NCI-H2196 (cell line): ENCODE measurements at regions not wholly inside any gene's neighbourhood (a gene's known extent, or its start where the extent isn't known, plus 50 kb on each side); places are given as distances from the start of the nearest gene placed in this dataset.
"Not testable (repeated sequence)": the region's sequence is repeated elsewhere in the genome, so short reads cannot be mapped to it uniquely, and the experiment has no call there.

Source experiments
- DNase-seq: peaks from one replicate; lab custom pipeline; 2025; ENCODE audit not compliant: unreplicated experiment; lab: John Stamatoyannopoulos, UW

- DNase-seq = no peak
Measured at GRCh38 chr11:82225502-82225901, 508.2 kb downstream of the FAM181B start.

DNA sequence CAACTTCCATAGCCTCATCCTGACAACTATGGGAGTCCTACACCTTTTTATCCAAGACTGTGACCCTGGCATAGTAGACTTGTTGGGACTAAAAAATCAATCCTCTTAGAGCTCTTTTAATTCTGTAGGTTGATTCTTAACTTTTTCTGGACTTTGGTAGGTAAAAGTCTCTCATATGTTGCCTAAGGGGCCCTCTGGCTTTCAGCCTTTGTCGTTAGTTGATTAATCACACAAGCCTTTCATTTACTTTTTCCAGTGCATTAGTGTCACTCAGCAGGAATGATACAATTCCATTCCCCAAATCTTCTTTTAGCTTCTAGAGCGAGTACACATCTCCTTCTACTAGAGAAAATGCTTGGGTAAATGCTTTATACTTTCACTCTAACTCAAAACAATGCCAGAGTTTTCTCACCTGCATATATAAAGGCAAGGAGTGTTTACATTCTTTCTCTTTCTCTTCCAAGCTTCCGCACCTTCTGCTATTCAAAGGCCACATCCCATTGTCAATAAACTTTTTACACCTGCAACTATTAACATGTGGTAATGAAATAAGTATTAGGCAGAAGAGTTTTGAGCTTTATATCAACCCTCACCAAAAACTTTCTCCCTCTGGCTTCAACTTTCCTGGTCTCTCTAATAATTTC lies 516.6 kb downstream of the FAM181B start:
- DNase-seq = no peak

- no peak for DNase-seq
Measured at GRCh38 chr11:82210011-82210410, 523.7 kb downstream of the FAM181B start.

GRCh38 chr11:82195283-82195682 lies 538.4 kb downstream of the FAM181B start:
- no peak for DNase-seq

- no peak for DNase-seq
Measured at GRCh38 chr11:82194521-82194920, 539.1 kb downstream of the FAM181B start.

DNA sequence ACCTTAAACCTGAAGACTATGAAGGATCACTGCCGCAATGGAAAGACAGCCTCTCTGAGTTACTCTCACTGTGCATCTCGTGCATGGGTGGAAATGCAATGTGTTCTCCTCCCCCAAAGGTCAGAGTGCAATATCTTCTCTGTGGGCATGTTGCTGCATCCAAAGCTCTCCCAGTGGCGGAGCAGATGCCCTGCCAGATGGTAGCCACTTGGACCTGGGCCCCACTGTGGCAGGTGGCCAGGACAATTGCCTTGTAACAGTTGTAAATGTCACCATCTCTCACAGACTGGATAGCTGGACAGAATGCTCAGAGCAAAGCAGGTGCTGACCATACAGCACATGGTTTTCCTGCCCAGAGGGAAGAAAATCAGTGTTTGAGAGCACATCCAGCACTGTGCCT lies 542.0 kb downstream of the FAM181B start:
- no peak for DNase-seq

GRCh38 chr11:82185925-82186324 lies 547.7 kb downstream of the FAM181B start:
- no peak for DNase-seq

- DNase-seq = no peak
Measured at GRCh38 chr11:82184966-82185365, 548.7 kb downstream of the FAM181B start.

GRCh38 chr11:82183346-82183745 lies 550.3 kb downstream of the FAM181B start:
- no peak for DNase-seq

GRCh38 chr11:82182697-82183096 lies 551.0 kb downstream of the FAM181B start:
- not testable (repeated sequence) for DNase-seq

- not testable (repeated sequence) for DNase-seq
Measured at GRCh38 chr11:82181796-82182195, 551.9 kb downstream of the FAM181B start.

GRCh38 chr11:82176945-82177344 lies 556.7 kb downstream of the FAM181B start:
- DNase-seq = no peak

DNA sequence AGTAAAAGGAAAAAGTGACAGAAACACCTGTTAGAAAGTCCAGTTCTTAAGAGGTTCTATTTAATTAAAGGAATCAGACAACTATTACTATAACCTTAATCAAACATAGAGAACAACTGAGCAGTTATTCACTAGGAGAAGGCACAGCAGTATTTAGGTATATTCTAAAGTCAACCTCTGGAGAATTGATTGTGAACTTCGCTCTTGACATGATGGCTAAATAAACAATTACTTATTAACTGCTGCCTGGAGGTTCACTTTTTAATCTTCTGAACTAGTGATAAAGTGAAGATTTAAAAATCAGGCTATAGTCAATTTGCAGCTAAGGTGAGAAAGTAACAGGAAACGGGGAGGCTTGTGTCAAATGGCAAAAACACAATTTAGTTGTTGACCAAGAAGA lies 557.3 kb downstream of the FAM181B start:
- no peak for DNase-seq

GRCh38 chr11:82174610-82175009 lies 559.1 kb downstream of the FAM181B start:
- DNase-seq = no peak

DNA sequence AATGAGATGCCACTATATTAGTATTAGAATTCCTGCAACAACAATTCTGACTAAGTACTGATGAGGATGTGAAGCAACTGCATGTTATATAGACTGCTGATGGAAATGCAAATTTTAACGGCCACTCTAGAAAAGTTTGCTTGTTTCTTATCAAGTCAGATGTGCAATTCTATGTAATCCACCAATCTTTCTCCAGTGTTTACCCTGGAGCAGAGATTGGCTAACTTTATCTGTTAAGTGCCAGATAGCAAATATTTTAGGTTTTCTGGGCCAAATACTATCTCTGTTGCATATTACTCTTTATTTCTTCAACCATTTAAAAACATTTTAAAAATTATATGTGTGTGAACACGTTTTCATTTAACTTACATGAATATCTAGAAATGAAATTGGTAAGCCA lies 586.9 kb downstream of the FAM181B start:
- DNase-seq = no peak

DNA sequence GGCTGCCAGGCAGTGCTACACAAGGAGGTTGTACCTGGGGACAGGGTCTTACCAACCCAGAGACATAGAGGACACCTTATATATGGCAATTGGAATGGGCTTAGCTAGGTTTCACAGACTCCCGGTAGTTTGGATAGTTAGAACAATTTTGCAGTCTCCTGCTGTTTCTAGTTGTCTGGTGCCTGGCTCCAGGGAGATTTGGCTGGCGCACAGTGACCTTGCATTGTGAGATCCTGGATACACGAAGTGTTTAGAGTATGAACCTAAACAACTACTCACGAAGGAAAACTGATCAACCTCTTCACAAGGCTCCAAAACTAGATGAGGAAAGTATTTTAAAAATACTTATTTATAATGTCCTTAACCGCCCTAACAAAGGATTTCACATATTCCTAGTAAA lies 614.7 kb downstream of the FAM181B start:
- DNase-seq = no peak

GRCh38 chr11:82117362-82117761 lies 616.3 kb downstream of the FAM181B start:
- DNase-seq = no peak

- no peak for DNase-seq
Measured at GRCh38 chr11:82105331-82105998, 628.2 kb downstream of the FAM181B start.

GRCh38 chr11:82092904-82093303 lies 640.8 kb downstream of the FAM181B start:
- no peak for DNase-seq

DNA sequence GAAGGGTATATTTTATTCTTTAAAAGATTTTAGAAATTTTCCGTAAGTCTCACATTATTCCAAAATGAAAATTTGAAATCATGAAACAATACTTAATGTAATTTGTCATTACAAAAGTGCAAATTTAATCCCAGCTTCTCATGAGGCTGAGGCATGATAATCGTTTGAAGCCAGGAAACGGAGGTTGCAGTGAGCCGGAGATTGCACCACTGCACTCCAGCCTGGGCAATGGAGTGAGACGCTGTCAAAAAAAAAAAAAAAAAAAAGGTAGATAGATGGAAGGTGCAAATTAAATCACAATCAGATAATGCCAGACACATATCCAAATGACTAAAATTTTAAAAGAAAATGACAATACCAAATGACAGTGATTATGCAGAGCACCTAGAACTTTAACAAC lies 644.2 kb downstream of the FAM181B start:
- no peak for DNase-seq

DNA sequence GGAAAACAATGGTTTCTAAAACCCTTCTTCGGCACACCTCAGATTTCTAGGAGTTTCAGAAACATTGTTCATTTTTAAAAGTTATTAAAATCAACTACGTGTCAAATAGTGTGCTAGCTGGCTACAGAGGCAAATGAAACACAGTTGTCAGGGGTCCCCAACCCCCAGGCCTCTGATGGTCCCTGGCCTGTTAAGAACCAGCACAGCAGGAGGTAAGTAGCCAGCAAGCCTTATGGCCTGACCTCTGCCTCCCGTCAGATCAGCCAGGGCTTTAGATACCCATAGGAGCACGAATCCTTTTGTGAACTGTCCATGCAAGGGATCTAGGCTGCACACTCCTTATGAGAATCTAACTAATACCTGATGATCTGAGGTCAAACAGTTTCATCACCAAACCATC lies 648.2 kb downstream of the FAM181B start:
- no peak for DNase-seq

DNA sequence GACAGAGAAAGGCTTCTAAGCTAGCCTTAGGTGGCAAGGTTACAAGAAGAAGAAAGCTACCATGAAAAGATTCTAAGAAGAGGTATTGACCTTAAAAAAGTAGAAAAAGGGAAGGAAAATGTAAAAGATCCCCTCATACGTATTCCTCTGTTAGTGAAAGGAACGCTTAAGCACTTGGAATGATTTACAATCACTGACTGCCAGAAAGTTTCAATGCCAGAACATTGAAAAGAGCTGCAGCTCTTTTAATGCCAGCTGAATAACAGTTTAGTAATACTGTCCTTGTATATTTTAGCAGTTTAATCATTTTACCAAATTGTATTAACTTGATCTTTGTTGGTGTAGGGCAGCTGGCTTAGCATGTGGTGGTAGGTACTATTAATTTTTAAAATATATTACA lies 650.7 kb downstream of the FAM181B start:
- DNase-seq = no peak

- DNase-seq = no peak
Measured at GRCh38 chr11:82080160-82080559, 653.5 kb downstream of the FAM181B start.
